ENCODE measurements at regions not wholly inside any gene's neighbourhood (a gene's known extent, or its start where the extent isn't known, plus 50 kb on each side); places are given as distances from the start of the nearest gene placed in this dataset.

- TF ChIP-seq YY1 (IDR thresholded peaks at IDR 0.05; ENCODE audit: low read depth) (no peak), CTCF (IDR thresholded peaks at IDR 0.05) (no peak), GABPA (IDR thresholded peaks at IDR 0.05; ENCODE audit: low read depth) (no peak), MXI1 (IDR thresholded peaks at IDR 0.05; ENCODE audit: low read depth, low read length) (no peak), IRF3 (IDR thresholded peaks at IDR 0.05; ENCODE audit: low read depth, low read length) (no peak), RFX5 (IDR thresholded peaks at IDR 0.05; ENCODE audit: low read length) (no peak), POLR2AphosphoS5 (IDR thresholded peaks at IDR 0.05; ENCODE audit: low read depth, low read length) (no peak), USF2 (IDR thresholded peaks at IDR 0.05; ENCODE audit: borderline replicate concordance, low read depth, low read length) (no peak), MEF2A (IDR thresholded peaks at IDR 0.05; ENCODE audit: borderline replicate concordance, low read depth) (no peak), PBX3 (IDR thresholded peaks at IDR 0.05) (no peak), TAF1 (IDR thresholded peaks at IDR 0.05; ENCODE audit: borderline replicate concordance, low read depth, low read length) (no peak), EP300 (IDR thresholded peaks at IDR 0.05; ENCODE audit: borderline replicate concordance in 1 of 2, low read depth in 1 of 2, low read length in 1 of 2) (no peak)
Observed at GRCh38 chr11:26143566-26144290, 188.2 kb upstream of the ANO3 start.

Measured in SK-N-SH (cell line).